Caco-2 (cell line): ENCODE measurements at regions not wholly inside any gene's neighbourhood (a gene's known extent, or its start where the extent isn't known, plus 50 kb on each side); places are given as distances from the start of the nearest gene placed in this dataset.

Experiments
- BruUV-seq: library from RNA; stranded (reverse); fragments of 400-500 nt; replicated peaks from 2 replicates; lab custom pipeline; 2021; lab: Mats Ljungman, UMichigan
- CTCF ChIA-PET: fragments of 300-600 bp; sonication (Branson Sonifier 250); formaldehyde crosslinking; loops from one replicate; lab custom pipeline; 2022; ENCODE audit warnings: antibody characterized with exemption; lab: Charles Lee
- POLR2A ChIA-PET: fragments of 300-600 bp; sonication (Branson Sonifier 250); formaldehyde crosslinking; loops from one replicate; lab custom pipeline; 2022; ENCODE audit warnings: antibody characterized with exemption; lab: Charles Lee
- DNase-seq, 2 experiments: peaks; one replicate each; pipeline versions ENCODE4 v3.0.0 to v3.0.0-alpha.2; 2020 to 2022
- H3K27me3 ChIP-seq: replicated peaks from 2 replicates; pipeline ENCODE4 v1.6.0; 2011; ENCODE audit warnings: low read length; ENCODE audit not compliant: control insufficient read depth, insufficient read depth
- H3K36me3 ChIP-seq: 2 replicates; pipeline ENCODE4 v1.5.1; 2011; ENCODE audit warnings: low read length; ENCODE audit not compliant: control insufficient read depth, insufficient read depth
- H3K4me1 ChIP-seq: fragments of 250-450 bp; sonication (Bioruptor Pico); 2 replicates; pipeline ENCODE4 v1.5.1; 2020; ENCODE audit warnings: mild to moderate bottlenecking
- H3K4me3 ChIP-seq: 2 replicates; pipeline ENCODE4 v1.5.1; 2011; ENCODE audit warnings: low read depth, mild to moderate bottlenecking, control low read depth, low read length
- H3K9me3 ChIP-seq: fragments of 250-450 bp; sonication (Bioruptor Pico); 2 replicates; pipeline ENCODE4 v1.5.1; 2020; ENCODE audit warnings: mild to moderate bottlenecking, moderate library complexity
- H3K27ac Mint-ChIP-seq: one replicate; pipeline ENCODE4 v1.8.0; 2022; ENCODE audit warnings: mixed read lengths; ENCODE audit not compliant: unreplicated experiment
- H3K27me3 Mint-ChIP-seq: one replicate; pipeline ENCODE4 v1.8.0; 2022; ENCODE audit warnings: mixed read lengths; ENCODE audit not compliant: insufficient read depth, unreplicated experiment
- H3K36me3 Mint-ChIP-seq: one replicate; pipeline ENCODE4 v1.8.0; 2022; ENCODE audit warnings: mild to moderate bottlenecking, mixed read lengths; ENCODE audit not compliant: insufficient read depth, unreplicated experiment
- H3K4me1 Mint-ChIP-seq: one replicate; pipeline ENCODE4 v1.8.0; 2022; ENCODE audit warnings: low read depth, mixed read lengths; ENCODE audit not compliant: unreplicated experiment
- H3K4me3 Mint-ChIP-seq: one replicate; pipeline ENCODE4 v1.8.0; 2022; ENCODE audit warnings: mild to moderate bottlenecking, moderate library complexity, mixed read lengths; ENCODE audit not compliant: unreplicated experiment
- H3K9me3 Mint-ChIP-seq: one replicate; pipeline ENCODE4 v1.8.0; 2022; ENCODE audit warnings: mixed read lengths; ENCODE audit not compliant: unreplicated experiment
- intact Hi-C: fragments of 100-400 bp; cut with micrococcal nuclease; formaldehyde crosslinking; loops from one replicate; pipeline ENCODE4 v1.10.0; 2022; ENCODE audit not compliant: unreplicated experiment
- TF ChIP-seq, protein P1 (sequence below), 2 experiments: fragments of 200-600 bp in 1 of 2; IDR thresholded peaks; 1 replicate in 1 of 2; 2 replicates in 1 of 2; pipeline versions ENCODE4 v1.5.1 to v1.8.0; 2011 to 2022; ENCODE audit warnings: antibody characterized with exemption in 1 of 2, control low read depth in 1 of 2, inconsistent platforms in 1 of 2, low read depth in 1 of 2, low read length in 1 of 2, mild to moderate bottlenecking in 1 of 2, moderate library complexity in 1 of 2; ENCODE audit not compliant: insufficient read depth in 1 of 2, severe bottlenecking in 1 of 2, unreplicated experiment in 1 of 2

GRCh38 chr18:78378403-78378802, 601.2 kb upstream of the SALL3 start:
- no peak overlapping the region for H3K4me3 Mint-ChIP-seq
- no peaks in the 10 kb centered on the region for H3K9me3 ChIP-seq
- no peaks in the 10 kb centered on the region for H3K9me3 Mint-ChIP-seq
- ChIA-PET CTCF (no interaction called here), POLR2A (no interaction called here)
- no peaks in the 10 kb centered on the region for H3K4me1 ChIP-seq
- no peaks in the 10 kb centered on the region for H3K27me3 ChIP-seq
- intact Hi-C loops = no loop called here
- no TSS peak for BruUV-seq
- peaks cover 2% of the 10 kb centered on the region for H3K27me3 Mint-ChIP-seq
- H3K4me3 ChIP-seq = no peak overlapping the region
- no peaks in the 10 kb centered on the region for H3K4me1 Mint-ChIP-seq
- no peak for DNase-seq
- H3K27ac Mint-ChIP-seq = no peak overlapping the region
- no peaks in the 10 kb centered on the region for H3K36me3 ChIP-seq
- no peaks in the 10 kb centered on the region for H3K36me3 Mint-ChIP-seq
- TF ChIP-seq, protein P1, sequence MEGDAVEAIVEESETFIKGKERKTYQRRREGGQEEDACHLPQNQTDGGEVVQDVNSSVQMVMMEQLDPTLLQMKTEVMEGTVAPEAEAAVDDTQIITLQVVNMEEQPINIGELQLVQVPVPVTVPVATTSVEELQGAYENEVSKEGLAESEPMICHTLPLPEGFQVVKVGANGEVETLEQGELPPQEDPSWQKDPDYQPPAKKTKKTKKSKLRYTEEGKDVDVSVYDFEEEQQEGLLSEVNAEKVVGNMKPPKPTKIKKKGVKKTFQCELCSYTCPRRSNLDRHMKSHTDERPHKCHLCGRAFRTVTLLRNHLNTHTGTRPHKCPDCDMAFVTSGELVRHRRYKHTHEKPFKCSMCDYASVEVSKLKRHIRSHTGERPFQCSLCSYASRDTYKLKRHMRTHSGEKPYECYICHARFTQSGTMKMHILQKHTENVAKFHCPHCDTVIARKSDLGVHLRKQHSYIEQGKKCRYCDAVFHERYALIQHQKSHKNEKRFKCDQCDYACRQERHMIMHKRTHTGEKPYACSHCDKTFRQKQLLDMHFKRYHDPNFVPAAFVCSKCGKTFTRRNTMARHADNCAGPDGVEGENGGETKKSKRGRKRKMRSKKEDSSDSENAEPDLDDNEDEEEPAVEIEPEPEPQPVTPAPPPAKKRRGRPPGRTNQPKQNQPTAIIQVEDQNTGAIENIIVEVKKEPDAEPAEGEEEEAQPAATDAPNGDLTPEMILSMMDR (IDR thresholded peaks at IDR 0.05; ENCODE audit: insufficient read depth in 1 of 2, low read depth in 1 of 2, low read length in 1 of 2, severe bottlenecking in 1 of 2, unreplicated experiment in 1 of 2) = no peak

DNA sequence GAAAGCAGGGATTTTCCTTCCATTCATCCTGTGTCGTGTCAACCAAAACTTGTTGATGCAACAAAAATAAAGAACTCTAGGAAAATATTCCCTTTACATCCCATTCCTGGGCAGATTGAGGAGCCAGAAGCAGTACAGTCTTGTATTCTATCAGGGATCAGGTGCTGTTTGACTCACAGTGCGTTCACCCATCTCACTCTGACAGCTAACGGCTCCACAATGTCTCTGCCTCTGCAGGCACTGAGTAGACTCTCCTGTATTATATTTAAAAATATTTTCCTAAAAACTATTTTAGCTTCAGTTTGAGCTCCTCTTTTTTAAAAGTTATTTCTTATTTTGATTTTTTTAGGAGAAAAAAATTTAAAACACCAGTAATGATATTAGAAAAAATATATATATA, 600.6 kb upstream of the SALL3 start:
- H3K4me1 ChIP-seq = no peaks in the 10 kb centered on the region
- Mint-ChIP-seq H3K27me3 (peaks cover 5% of the 10 kb centered on the region), H3K4me1 (no peaks in the 10 kb centered on the region), H3K36me3 (no peaks in the 10 kb centered on the region), H3K27ac (no peak overlapping the region), H3K9me3 (no peaks in the 10 kb centered on the region), H3K4me3 (no peak overlapping the region)
- no peaks in the 10 kb centered on the region for H3K27me3 ChIP-seq
- H3K9me3 ChIP-seq = no peaks in the 10 kb centered on the region
- no peak overlapping the region for H3K4me3 ChIP-seq
- ChIA-PET POLR2A (no interaction called here), CTCF (no interaction called here)
- no peak for DNase-seq
- TF ChIP-seq, protein P1 (IDR thresholded peaks at IDR 0.05; ENCODE audit: insufficient read depth in 1 of 2, low read depth in 1 of 2, low read length in 1 of 2, severe bottlenecking in 1 of 2, unreplicated experiment in 1 of 2) = no peak
- intact Hi-C loops = no loop called here
- H3K36me3 ChIP-seq = no peaks in the 10 kb centered on the region
- BruUV-seq = no TSS peak

DNA sequence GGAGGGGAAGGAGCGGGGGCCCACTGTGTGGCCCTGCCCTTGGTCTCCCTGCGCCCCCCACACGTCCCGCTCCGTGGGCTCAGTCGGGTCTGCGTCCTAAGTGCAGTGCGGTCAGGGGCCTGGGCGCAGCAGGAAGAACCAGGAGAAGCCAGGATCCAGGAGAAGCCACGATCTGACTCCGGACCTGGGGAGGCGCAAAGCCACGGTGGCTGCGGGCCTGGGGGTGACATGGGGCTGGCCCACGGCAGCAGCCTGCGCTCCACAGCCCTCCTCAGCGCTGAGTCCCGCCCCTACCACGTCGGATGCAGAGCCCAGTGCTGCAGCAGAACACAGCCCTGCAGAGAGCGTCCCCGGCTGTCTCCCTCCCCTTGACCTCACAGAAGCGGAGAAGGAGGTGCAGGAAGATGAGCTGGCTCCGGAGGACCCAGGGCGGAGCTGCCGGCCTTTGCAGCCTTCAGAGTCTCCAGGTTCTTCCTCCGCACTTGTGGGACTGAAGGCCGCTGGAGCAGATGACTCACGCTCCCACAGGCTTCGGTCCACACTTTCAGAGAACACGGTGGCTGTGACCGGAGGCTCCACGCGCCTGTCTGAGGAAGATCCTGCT, 589.2 kb upstream of the SALL3 start:
- Mint-ChIP-seq H3K4me3 (no peak overlapping the region), H3K9me3 (no peaks in the 10 kb centered on the region), H3K27me3 (peaks cover 5% of the 10 kb centered on the region), H3K36me3 (no peaks in the 10 kb centered on the region), H3K4me1 (no peaks in the 10 kb centered on the region), H3K27ac (no peak overlapping the region)
- no TSS peak for BruUV-seq
- TF ChIP-seq, protein P1 (IDR thresholded peaks at IDR 0.05; ENCODE audit: insufficient read depth in 1 of 2, low read depth in 1 of 2, low read length in 1 of 2, severe bottlenecking in 1 of 2, unreplicated experiment in 1 of 2) = no peak
- no peak overlapping the region for H3K4me3 ChIP-seq
- no peaks in the 10 kb centered on the region for H3K4me1 ChIP-seq
- H3K36me3 ChIP-seq = no peaks in the 10 kb centered on the region
- intact Hi-C loops = no loop called here
- H3K27me3 ChIP-seq = no peaks in the 10 kb centered on the region
- H3K9me3 ChIP-seq = no peaks in the 10 kb centered on the region
- POLR2A ChIA-PET = no interaction called here
- DNase-seq = no peak
- CTCF ChIA-PET = no interaction called here
